Fibroblast of mammary gland (primary cell): ENCODE measurements at regions not wholly inside any gene's neighbourhood (a gene's known extent, or its start where the extent isn't known, plus 50 kb on each side); places are given as distances from the start of the nearest gene placed in this dataset.

Experiments used
- DNase-seq: peaks from one replicate; pipeline ENCODE4 v3.0.0-alpha.2; 2010; ENCODE audit warnings: low read depth
- H3K4me3 ChIP-seq: 2 replicates; pipeline ENCODE4 v1.5.1; 2011; ENCODE audit warnings: low read depth, mild to moderate bottlenecking, low read length, moderate library complexity; ENCODE audit not compliant: control insufficient read depth
- TF ChIP-seq, protein P1 (sequence below): conservative IDR thresholded peaks from 2 replicates; pipeline ENCODE4 v1.5.1; 2011; ENCODE audit warnings: low read depth, low read length, inconsistent platforms; ENCODE audit not compliant: control insufficient read depth, insufficient read depth

DNA sequence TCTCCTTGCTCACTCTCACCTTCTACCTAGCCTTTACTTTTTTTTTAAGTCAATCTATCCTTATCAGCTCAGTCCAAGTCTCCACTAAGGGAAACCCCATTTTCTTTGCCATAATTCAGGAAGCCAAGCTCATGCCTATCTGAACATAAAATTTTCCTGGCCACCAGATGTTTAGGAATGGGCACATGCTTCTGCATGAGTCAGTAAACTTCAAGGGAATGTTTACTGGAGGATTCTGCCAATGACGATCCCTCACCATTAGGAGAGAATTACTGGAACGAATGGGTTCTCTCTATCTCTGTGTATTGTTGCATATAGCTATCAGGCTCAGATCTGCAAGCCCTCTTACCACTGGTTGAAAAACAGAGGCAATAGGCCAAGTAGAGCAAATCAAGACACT lies 731.7 kb upstream of the ZNF804A start:
- no peak overlapping the region for H3K4me3 ChIP-seq
- DNase-seq: peak; percentile 61
- TF ChIP-seq, protein P1, sequence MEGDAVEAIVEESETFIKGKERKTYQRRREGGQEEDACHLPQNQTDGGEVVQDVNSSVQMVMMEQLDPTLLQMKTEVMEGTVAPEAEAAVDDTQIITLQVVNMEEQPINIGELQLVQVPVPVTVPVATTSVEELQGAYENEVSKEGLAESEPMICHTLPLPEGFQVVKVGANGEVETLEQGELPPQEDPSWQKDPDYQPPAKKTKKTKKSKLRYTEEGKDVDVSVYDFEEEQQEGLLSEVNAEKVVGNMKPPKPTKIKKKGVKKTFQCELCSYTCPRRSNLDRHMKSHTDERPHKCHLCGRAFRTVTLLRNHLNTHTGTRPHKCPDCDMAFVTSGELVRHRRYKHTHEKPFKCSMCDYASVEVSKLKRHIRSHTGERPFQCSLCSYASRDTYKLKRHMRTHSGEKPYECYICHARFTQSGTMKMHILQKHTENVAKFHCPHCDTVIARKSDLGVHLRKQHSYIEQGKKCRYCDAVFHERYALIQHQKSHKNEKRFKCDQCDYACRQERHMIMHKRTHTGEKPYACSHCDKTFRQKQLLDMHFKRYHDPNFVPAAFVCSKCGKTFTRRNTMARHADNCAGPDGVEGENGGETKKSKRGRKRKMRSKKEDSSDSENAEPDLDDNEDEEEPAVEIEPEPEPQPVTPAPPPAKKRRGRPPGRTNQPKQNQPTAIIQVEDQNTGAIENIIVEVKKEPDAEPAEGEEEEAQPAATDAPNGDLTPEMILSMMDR: no peak

DNA sequence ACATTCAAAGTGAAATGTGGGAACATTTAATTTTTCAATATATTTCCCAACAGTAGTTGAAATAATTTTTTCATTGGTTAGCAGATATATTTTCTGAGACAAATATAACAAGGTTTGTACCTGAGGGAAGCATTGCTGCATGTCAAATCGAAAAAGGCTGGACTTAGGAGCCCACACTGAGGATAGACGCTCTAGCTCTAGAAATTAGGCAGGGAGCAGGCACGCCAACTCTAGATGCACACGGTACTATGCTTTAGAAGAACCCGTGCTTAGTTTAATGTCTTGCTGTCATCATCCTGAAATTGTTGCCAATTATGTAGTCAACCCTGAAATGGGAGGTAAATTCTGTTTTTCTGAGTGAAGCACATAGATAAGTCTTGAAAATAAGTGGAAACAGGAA lies 731.1 kb upstream of the ZNF804A start:
- no peak for DNase-seq
- no peak overlapping the region for H3K4me3 ChIP-seq

DNA sequence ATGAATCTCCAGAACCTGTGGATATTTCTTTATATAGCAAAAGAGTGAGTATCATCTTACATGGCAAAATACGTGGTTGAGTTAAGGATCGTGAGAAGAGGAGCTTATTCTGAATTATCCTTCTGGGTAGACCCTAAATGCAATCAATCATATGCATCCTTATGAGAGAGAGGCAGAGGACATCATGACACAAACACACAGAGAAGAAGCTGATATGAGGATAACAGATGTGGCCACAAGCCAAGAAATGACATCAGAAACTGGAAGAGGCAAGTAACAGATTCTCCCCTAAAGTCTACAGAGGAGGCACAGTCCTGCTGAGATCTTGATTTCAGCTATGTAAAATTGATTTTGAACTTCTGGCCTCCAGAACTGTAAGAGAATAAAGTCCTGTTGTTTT lies 730.2 kb upstream of the ZNF804A start:
- H3K4me3 ChIP-seq: no peak overlapping the region
- peak; percentile 40 for DNase-seq
- TF ChIP-seq, protein P1: no peak

More for the DNA sequence above, 731.1 kb upstream of the ZNF804A start:
- TF ChIP-seq, protein P1: no peak

DNA sequence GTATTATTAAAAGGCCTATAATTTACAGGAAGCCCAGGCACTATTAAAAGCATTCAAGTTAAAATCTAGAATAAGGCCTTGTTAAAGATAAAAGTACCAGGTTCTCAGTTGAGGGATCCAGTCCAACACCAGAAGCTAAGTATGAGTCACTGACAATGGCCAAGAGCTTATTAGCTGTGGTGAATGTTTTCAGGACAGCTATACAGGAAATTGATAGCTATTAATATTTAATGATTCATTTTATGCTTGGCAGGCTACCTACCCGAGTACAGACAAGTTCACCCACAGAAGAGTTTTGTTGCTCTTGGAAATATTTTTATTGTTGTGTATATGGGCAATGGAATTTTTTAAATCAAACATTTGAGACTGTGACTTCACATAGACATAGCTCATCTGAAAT lies 729.6 kb upstream of the ZNF804A start:
- peak; percentile 77 for DNase-seq
- TF ChIP-seq, protein P1: no peak

DNA sequence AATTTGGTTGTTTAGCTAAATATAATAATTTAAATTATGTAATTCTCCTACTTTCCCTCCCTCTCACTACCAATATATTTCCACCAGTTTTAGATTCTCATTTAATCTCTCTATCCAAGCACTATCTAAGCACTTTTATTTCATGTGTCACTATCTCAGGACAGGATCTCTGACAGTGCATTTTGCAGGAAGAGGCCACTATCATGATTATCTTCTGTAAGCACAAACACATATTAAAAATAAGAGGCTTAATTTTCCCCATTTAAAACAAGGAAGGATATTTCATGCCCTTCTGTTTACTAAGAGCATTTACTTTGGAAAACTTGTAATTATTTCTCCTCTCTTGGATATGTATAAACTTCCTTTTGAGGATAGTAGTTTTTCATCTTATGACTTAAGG lies 726.2 kb upstream of the ZNF804A start:
- no peak overlapping the region for H3K4me3 ChIP-seq
- DNase-seq: no peak
- TF ChIP-seq, protein P1: no peak

More for the DNA sequence above, 729.6 kb upstream of the ZNF804A start:
- H3K4me3 ChIP-seq: no peak overlapping the region

DNA sequence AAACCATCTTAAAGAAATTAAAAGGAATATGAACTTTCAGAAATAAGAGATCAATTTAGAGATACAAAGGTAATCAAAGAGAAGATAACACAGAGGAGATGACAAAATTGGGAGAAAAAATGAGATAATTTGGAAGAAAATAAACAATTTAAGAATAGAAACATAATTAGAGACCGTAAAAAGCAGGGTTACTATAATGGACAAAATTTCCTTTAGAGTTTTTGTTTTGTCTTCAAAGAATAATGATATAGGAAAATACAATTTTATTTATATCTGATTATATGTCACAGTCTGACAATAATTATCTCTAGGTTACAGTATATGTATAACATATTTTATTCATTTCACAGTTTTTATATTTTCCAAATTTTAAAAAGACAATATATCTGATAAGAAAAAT lies 716.4 kb upstream of the ZNF804A start:
- no peak overlapping the region for H3K4me3 ChIP-seq
- TF ChIP-seq, protein P1: no peak
- DNase-seq: no peak

DNA sequence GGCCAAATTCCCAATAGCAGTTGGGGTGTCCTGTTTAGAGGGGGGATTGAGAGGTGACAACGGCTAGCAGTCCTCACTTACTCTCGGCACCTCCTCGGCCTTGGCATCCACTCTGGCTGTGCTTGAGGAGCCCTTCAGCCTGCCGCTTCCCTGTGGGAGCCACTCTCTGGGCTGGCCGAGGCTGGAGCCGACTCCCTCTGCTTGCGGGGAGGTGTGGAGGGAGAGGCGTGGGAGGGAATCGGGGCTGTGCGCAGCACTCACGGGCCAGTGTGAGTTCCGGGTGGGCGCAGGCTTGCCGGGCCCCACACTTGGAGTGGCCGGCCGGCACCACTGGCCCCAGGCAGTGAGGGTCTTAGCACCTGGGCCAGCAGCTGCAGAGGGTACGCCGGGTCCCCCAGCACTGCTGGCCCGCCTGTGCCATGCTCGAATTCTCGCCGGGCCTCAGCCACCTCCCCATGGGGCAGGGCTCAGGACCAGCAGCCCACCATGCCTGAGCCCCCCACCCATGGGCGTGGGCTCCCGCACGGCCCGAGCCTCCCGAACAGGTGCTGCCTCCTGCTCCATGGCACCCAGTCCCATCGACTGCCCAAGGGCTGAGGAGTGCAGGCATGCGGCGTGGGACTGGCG lies 705.9 kb upstream of the ZNF804A start:
- no peak overlapping the region for H3K4me3 ChIP-seq
- TF ChIP-seq, protein P1: no peak
- DNase-seq: no peak
